ENCODE measurements at regions not wholly inside any gene's neighbourhood (a gene's known extent, or its start where the extent isn't known, plus 50 kb on each side); places are given as distances from the start of the nearest gene placed in this dataset.

GRCh38 chr3:101172516-101172915 lies 147.9 kb downstream of the IMPG2 start:
- TF ChIP-seq, protein P1, sequence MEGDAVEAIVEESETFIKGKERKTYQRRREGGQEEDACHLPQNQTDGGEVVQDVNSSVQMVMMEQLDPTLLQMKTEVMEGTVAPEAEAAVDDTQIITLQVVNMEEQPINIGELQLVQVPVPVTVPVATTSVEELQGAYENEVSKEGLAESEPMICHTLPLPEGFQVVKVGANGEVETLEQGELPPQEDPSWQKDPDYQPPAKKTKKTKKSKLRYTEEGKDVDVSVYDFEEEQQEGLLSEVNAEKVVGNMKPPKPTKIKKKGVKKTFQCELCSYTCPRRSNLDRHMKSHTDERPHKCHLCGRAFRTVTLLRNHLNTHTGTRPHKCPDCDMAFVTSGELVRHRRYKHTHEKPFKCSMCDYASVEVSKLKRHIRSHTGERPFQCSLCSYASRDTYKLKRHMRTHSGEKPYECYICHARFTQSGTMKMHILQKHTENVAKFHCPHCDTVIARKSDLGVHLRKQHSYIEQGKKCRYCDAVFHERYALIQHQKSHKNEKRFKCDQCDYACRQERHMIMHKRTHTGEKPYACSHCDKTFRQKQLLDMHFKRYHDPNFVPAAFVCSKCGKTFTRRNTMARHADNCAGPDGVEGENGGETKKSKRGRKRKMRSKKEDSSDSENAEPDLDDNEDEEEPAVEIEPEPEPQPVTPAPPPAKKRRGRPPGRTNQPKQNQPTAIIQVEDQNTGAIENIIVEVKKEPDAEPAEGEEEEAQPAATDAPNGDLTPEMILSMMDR (IDR thresholded peaks at IDR 0.05) = no peak

DNA sequence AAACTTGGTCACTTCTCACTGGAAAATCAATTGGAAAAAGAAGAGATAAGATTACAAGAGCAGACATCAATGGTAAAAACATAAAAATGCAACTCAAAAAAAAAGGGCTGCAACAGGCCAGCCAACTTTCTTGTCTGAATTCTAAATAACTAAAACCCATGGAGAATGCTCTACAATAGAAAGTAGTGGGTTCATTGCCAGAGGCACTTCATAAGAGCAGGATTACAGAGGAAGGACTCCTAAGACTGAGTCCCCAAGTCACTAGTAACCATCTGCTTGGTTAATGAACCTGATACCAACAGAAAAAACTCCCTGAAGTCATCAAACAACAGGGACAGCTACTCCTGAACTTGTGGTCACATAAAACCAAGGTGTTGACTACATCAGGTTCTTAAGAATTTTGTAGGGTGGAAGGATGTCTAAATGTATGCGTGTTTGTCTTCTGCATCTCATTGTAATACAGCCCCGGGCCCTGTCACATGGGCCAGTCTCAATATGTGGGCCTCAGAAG lies 148.6 kb downstream of the IMPG2 start:
- Histone ChIP-seq H3K4me3 (no peak overlapping the region), H3K4me1 (ENCODE audit: low read depth) (no peaks in the 10 kb centered on the region), H3K36me3 (ENCODE audit: low read depth) (no peaks in the 10 kb centered on the region), H3K9me3 (no peaks in the 10 kb centered on the region)
- ATAC-seq (no peak), DNase-seq (no peak)
- TF ChIP-seq, protein P1 (IDR thresholded peaks at IDR 0.05) = no peak
- intact Hi-C loops (cut with DNase I, micrococcal nuclease) = no loop called here

More at GRCh38 chr3:101172516-101172915, 147.9 kb downstream of the IMPG2 start:
- Histone ChIP-seq H3K9me3 (no peaks in the 10 kb centered on the region), H3K36me3 (ENCODE audit: low read depth) (no peaks in the 10 kb centered on the region), H3K4me1 (ENCODE audit: low read depth) (no peaks in the 10 kb centered on the region), H3K4me3 (no peak overlapping the region)
- no peak for DNase-seq
- no peak for ATAC-seq
- intact Hi-C loops (cut with DNase I, micrococcal nuclease) = no loop called here

DNA sequence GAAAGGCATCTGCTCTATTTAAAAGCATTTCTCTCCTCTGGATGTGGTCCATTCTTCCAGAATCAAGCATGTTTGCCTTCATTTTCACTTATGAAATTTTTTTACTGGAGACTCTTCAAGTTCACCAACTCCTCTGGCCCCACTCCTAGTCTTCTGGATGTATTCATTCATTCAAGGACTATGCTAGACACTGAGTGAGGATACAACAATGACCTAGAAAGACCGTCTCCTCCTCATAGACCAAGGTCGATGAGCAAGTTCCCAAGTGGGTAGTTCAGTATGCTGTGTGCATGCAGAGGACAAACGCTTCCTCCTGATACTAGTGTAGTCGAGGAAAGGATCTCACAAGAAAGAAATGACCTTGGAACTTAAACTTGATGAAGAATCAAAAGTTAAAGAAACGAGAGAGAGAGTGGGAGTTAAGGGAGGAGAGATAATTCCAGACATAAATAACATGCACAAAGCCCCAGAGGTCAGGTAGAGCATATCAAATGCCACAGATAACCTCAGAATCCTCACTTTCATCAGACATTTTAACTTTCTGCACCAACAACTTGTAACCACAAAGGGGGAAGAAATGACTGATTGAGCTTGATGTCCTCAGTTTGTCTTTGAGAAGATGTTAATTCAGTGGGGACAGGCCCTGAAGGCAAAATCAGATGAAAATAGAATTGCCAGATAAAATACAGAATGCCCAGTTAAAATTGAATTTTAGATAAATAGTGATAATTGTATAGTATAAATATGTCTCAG lies 149.4 kb downstream of the IMPG2 start:
- intact Hi-C loops (cut with DNase I, micrococcal nuclease) = no loop called here
- TF ChIP-seq, protein P1 (IDR thresholded peaks at IDR 0.05) = no peak
- DNase-seq = no peak
- ATAC-seq = no peak
- Histone ChIP-seq H3K4me3 (no peak overlapping the region), H3K36me3 (ENCODE audit: low read depth) (no peaks in the 10 kb centered on the region), H3K4me1 (ENCODE audit: low read depth) (no peaks in the 10 kb centered on the region), H3K9me3 (no peaks in the 10 kb centered on the region)

GRCh38 chr3:101170062-101170771 lies 150.2 kb downstream of the IMPG2 start:
- DNase-seq = no peak
- no peaks in the 10 kb centered on the region for H3K9me3 ChIP-seq
- no peak for ATAC-seq
- H3K36me3 ChIP-seq (ENCODE audit: low read depth) = no peaks in the 10 kb centered on the region
- TF ChIP-seq, protein P1 (IDR thresholded peaks at IDR 0.05) = no peak
- no peaks in the 10 kb centered on the region for H3K4me1 ChIP-seq (ENCODE audit: low read depth)
- H3K4me3 ChIP-seq = no peak overlapping the region
- intact Hi-C loops (cut with DNase I, micrococcal nuclease) = no loop called here

DNA sequence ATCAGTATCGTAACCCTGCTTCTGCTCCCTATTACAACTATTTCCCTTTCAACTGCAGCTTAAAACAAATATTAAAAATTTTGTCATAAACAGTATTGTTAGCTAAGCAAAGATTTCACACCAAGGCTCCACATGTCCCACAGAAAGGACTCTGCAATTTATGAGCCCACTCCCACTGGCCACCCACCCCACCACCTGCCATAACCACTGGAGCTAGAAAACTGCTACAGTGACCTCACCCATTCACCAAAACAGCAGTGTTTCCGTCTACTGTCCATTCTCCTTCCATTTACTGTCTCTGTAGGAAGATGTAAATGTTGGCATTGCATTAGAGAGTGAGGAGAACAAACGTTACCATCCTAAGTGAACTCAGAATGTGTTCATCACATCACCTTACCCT lies 150.9 kb downstream of the IMPG2 start:
- no peak overlapping the region for H3K4me3 ChIP-seq
- DNase-seq (no peak), ATAC-seq (no peak)
- H3K36me3 ChIP-seq (ENCODE audit: low read depth) = no peaks in the 10 kb centered on the region
- TF ChIP-seq, protein P1 (IDR thresholded peaks at IDR 0.05) = no peak
- no peaks in the 10 kb centered on the region for H3K4me1 ChIP-seq (ENCODE audit: low read depth)
- H3K9me3 ChIP-seq = no peaks in the 10 kb centered on the region
- intact Hi-C loops (cut with DNase I, micrococcal nuclease) = no loop called here

Measured in mucosa of descending colon (tissue), 3 donors.